Esophagus muscularis mucosa (tissue), 4 donors: ENCODE measurements at regions not wholly inside any gene's neighbourhood (a gene's known extent, or its start where the extent isn't known, plus 50 kb on each side); places are given as distances from the start of the nearest gene placed in this dataset.

ENCODE experiments used
- DNase-seq: peaks from one replicate; pipeline ENCODE4 v3.0.0-alpha.2; 2017; ENCODE audit errors: extremely low spot score
- H3K27ac ChIP-seq, 4 donors: fragments of 200-600 bp; sonication (generic); replicated peaks in 1 of 4; 1 replicate in 3 of 4; 2 replicates in 1 of 4; pipeline ENCODE4 v1.5.1; 2016 to 2019; ENCODE audit warnings: mild to moderate bottlenecking in 1 of 4
- H3K27me3 ChIP-seq, 4 donors: fragments of 200-600 bp; sonication (generic); one replicate each; pipeline versions ENCODE4 v1.5.1 to v1.6.0; 2016 to 2019
- H3K36me3 ChIP-seq, 4 donors: fragments of 200-600 bp; sonication (generic); one replicate each; pipeline ENCODE4 v1.5.1; 2016 to 2019
- H3K4me1 ChIP-seq, 4 donors: fragments of 200-600 bp; sonication (generic); one replicate each; pipeline ENCODE4 v1.5.1; 2016 to 2019
- H3K4me3 ChIP-seq, 4 donors: fragments of 200-600 bp; sonication (generic); 1 replicate in 2 of 4; 2 replicates in 2 of 4; pipeline ENCODE4 v1.5.1; 2016 to 2019; ENCODE audit warnings: mild to moderate bottlenecking in 4 of 4, moderate library complexity in 1 of 4
- H3K9me3 ChIP-seq, 4 donors: fragments of 200-600 bp; sonication (generic); 1 replicate in 3 of 4; 2 replicates in 1 of 4; pipeline ENCODE4 v1.5.1; 2016 to 2019
- EP300 ChIP-seq: sonication (generic); formaldehyde crosslinking; IDR thresholded peaks from one replicate; pipeline ENCODE4 v1.6.1; 2017; ENCODE audit warnings: antibody characterized with exemption
- POLR2A ChIP-seq: fragments of 450-650 bp; IDR thresholded peaks from one replicate; pipeline ENCODE4 v1.6.1; 2017; ENCODE audit warnings: antibody characterized with exemption, moderate library complexity, mild to moderate bottlenecking, low read depth
- POLR2AphosphoS5 ChIP-seq, 2 donors: sonication (generic); formaldehyde crosslinking; IDR thresholded peaks; one replicate each; pipeline ENCODE4 v1.6.1; 2017; ENCODE audit warnings: antibody characterized with exemption in 2 of 2
- WGBS: methylation state at CpG from one replicate; pipeline ENCODE4 v1.1.5; 2018; 5-methylcytosine and 5-hydroxymethylcytosine counted together
- intact Hi-C: fragments of 100-400 bp; cut with DNase I; formaldehyde crosslinking; loops from one replicate; pipeline ENCODE4 v1.15.1; 2023
- TF ChIP-seq, protein P1 (sequence below), 3 experiments: fragments of 200-600 bp in 2 of 3; fragments of 450-650 bp in 1 of 3; sonication (generic) in 2 of 3; IDR thresholded peaks; one replicate each; pipeline ENCODE4 v1.5.1; 2017 to 2019; ENCODE audit warnings: antibody characterized with exemption in 3 of 3, mild to moderate bottlenecking in 2 of 3, moderate library complexity in 1 of 3

DNA sequence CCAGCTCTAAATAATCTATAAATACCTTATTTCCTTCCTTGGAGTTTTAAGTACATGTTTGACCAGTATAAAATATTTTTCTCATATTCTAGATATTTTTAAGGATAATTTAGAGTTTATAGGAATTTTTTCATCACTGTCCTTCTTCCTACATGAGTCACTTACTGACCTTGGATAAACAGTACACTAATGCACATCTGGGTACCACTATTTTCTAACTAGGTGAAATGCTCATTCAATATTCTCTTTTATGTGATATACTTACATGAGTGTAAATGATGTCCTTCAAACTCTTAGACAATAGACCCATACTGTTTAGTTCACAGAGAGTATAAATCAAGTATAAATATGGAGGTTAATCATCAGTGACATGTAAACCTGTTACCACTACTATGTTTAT is 1574.2 kb upstream of the ACVR2A start:
- H3K27me3 ChIP-seq = no peaks in the 10 kb centered on the region
- no peak for DNase-seq
- no peaks in the 10 kb centered on the region for H3K4me1 ChIP-seq
- intact Hi-C loops = no loop called here
- no peaks in the 10 kb centered on the region for H3K36me3 ChIP-seq
- H3K4me3 ChIP-seq = no peak overlapping the region
- no peak overlapping the region for H3K27ac ChIP-seq
- TF ChIP-seq EP300 (no peak), POLR2A (no peak), POLR2AphosphoS5 (IDR thresholded peaks at IDR 0.05) (no peak)
- TF ChIP-seq, protein P1, sequence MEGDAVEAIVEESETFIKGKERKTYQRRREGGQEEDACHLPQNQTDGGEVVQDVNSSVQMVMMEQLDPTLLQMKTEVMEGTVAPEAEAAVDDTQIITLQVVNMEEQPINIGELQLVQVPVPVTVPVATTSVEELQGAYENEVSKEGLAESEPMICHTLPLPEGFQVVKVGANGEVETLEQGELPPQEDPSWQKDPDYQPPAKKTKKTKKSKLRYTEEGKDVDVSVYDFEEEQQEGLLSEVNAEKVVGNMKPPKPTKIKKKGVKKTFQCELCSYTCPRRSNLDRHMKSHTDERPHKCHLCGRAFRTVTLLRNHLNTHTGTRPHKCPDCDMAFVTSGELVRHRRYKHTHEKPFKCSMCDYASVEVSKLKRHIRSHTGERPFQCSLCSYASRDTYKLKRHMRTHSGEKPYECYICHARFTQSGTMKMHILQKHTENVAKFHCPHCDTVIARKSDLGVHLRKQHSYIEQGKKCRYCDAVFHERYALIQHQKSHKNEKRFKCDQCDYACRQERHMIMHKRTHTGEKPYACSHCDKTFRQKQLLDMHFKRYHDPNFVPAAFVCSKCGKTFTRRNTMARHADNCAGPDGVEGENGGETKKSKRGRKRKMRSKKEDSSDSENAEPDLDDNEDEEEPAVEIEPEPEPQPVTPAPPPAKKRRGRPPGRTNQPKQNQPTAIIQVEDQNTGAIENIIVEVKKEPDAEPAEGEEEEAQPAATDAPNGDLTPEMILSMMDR (IDR thresholded peaks at IDR 0.05) = no peak
- no peaks in the 10 kb centered on the region for H3K9me3 ChIP-seq

- no peak overlapping the region for H3K4me3 ChIP-seq
- H3K27me3 ChIP-seq = no peaks in the 10 kb centered on the region
- intact Hi-C loops = no loop called here
- H3K27ac ChIP-seq = no peak overlapping the region
- no peak for DNase-seq
- H3K9me3 ChIP-seq = peaks cover 0 to 5% (median 0%) of the 10 kb centered on the region in 4 donors
- TF ChIP-seq, protein P1 (IDR thresholded peaks at IDR 0.05) = no peak
- H3K36me3 ChIP-seq = no peaks in the 10 kb centered on the region
- no peaks in the 10 kb centered on the region for H3K4me1 ChIP-seq
Observed at GRCh38 chr2:146267093-146267492, 1577.7 kb upstream of the ACVR2A start.

- TF ChIP-seq EP300 = no peak
- TF ChIP-seq, protein P1 (IDR thresholded peaks at IDR 0.05) = no peak
- TF ChIP-seq POLR2A = no peak
- TF ChIP-seq POLR2AphosphoS5 (IDR thresholded peaks at IDR 0.05) = no peak
- intact Hi-C loops = no loop called here
- Histone ChIP-seq H3K4me1 (no peaks in the 10 kb centered on the region), H3K27ac (no peak overlapping the region), H3K27me3 (no peaks in the 10 kb centered on the region), H3K36me3 (no peaks in the 10 kb centered on the region), H3K4me3 (no peak overlapping the region), H3K9me3 (peaks cover 0 to 5% (median 0%) of the 10 kb centered on the region in 4 donors)
- DNase-seq = no peak
- WGBS = 88% methylated on average over 6 of the region's 6 CpGs
Observed at GRCh38 chr2:146265656-146266055, 1579.2 kb upstream of the ACVR2A start.

DNA sequence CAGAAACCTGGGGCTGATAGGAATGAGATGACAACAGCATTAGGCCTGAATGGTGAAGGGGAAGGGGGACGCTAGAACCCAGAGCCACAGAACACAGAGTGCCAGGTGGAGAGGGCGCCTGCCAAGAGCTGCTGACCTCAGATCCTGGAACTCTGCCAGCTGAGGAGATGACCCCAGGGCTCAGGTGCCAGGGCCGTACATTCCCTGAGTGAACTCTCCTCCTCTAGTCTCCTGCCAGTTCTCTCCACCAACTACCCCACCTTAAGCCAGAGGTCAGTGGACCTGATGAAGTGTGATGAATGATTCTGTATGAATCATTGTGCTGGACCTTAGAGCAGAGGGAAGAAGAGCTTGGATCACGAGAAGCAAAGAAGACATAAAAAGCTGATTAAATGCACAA is 1582.2 kb upstream of the ACVR2A start:
- intact Hi-C loops = no loop called here
- Histone ChIP-seq H3K27ac (no peak overlapping the region), H3K9me3 (peaks cover 0 to 5% (median 0%) of the 10 kb centered on the region in 4 donors), H3K27me3 (no peaks in the 10 kb centered on the region), H3K4me1 (no peaks in the 10 kb centered on the region), H3K36me3 (no peaks in the 10 kb centered on the region), H3K4me3 (no peak overlapping the region)
- 72% methylated on average over 4 of the region's 4 CpGs for WGBS
- no peak for DNase-seq
- TF ChIP-seq POLR2AphosphoS5 (IDR thresholded peaks at IDR 0.05) = no peak
- TF ChIP-seq, protein P1 (IDR thresholded peaks at IDR 0.05) = no peak
- no peak for TF ChIP-seq EP300
- TF ChIP-seq POLR2A = no peak

DNA sequence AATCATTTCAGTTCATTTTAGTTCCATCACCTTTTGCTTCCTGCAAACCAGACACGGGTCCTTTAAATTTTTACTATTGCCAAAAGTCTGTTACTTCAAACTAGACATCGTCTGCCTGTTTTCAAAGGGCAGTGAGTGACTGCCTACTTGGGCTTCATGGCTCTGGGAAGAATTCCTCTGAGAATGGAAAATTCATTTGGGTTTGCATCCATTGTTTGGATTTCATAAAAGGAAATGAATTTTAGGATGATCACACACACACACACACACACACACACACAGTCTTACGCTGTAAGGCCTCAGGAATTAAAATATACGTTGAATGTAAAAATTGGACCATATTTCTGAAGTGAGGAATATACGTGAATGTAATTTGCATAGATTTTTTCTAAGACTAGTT is 1584.3 kb upstream of the ACVR2A start:
- no peak overlapping the region for H3K27ac ChIP-seq
- H3K4me1 ChIP-seq = no peaks in the 10 kb centered on the region
- TF ChIP-seq POLR2A (no peak), POLR2AphosphoS5 (IDR thresholded peaks at IDR 0.05) (no peak), EP300 (no peak)
- TF ChIP-seq, protein P1 (IDR thresholded peaks at IDR 0.05) = no peak
- H3K36me3 ChIP-seq = no peaks in the 10 kb centered on the region
- no peak for DNase-seq
- no peak overlapping the region for H3K4me3 ChIP-seq
- 52% methylated on average over 5 of the region's 5 CpGs for WGBS
- no peaks in the 10 kb centered on the region for H3K27me3 ChIP-seq
- intact Hi-C loops = no loop called here
- H3K9me3 ChIP-seq = peaks cover 0 to 5% (median 0%) of the 10 kb centered on the region in 4 donors
